ENCODE measurements at regions not wholly inside any gene's neighbourhood (a gene's known extent, or its start where the extent isn't known, plus 50 kb on each side); places are given as distances from the start of the nearest gene placed in this dataset.
"Not testable (repeated sequence)": the region's sequence is repeated elsewhere in the genome, so short reads cannot be mapped to it uniquely, and the experiment has no call there.

GRCh38 chr10:124324856-124325632 lies 93.7 kb downstream of the OAT start:
- DNase-seq (ENCODE audit: low read depth in 4 of 4, low spot score in 2 of 4): no peak

GRCh38 chr10:124324451-124324850 lies 94.3 kb downstream of the OAT start:
- DNase-seq (ENCODE audit: low read depth in 4 of 4, low spot score in 2 of 4): no peak

GRCh38 chr10:124323806-124324205 lies 94.9 kb downstream of the OAT start:
- no peak for DNase-seq (ENCODE audit: low read depth in 4 of 4, low spot score in 2 of 4)

GRCh38 chr10:124323111-124323725 lies 95.5 kb downstream of the OAT start:
- DNase-seq (ENCODE audit: low read depth in 4 of 4, low spot score in 2 of 4): no peak

- no peak for DNase-seq (ENCODE audit: low read depth in 4 of 4, low spot score in 2 of 4)
Observed at GRCh38 chr10:124322191-124322980, 96.3 kb downstream of the OAT start.

GRCh38 chr10:124321433-124322089 lies 97.2 kb downstream of the OAT start:
- no peak for DNase-seq (ENCODE audit: low read depth in 4 of 4, low spot score in 2 of 4)

GRCh38 chr10:124320778-124321432 lies 97.8 kb downstream of the OAT start:
- no peak for DNase-seq (ENCODE audit: low read depth in 4 of 4, low spot score in 2 of 4)

- no peak for DNase-seq (ENCODE audit: low read depth in 4 of 4, low spot score in 2 of 4)
Observed at GRCh38 chr10:124319926-124320391, 98.8 kb downstream of the OAT start.

GRCh38 chr10:124319520-124319919 lies 99.2 kb downstream of the OAT start:
- DNase-seq (ENCODE audit: low read depth in 4 of 4, low spot score in 2 of 4): not testable (repeated sequence)

- no peak for DNase-seq (ENCODE audit: low read depth in 4 of 4, low spot score in 2 of 4)
Observed at GRCh38 chr10:124318811-124319210, 99.9 kb downstream of the OAT start.

- no peak for DNase-seq (ENCODE audit: low read depth in 4 of 4, low spot score in 2 of 4)
Observed at GRCh38 chr10:124318076-124318475, 100.6 kb downstream of the OAT start.

- no peak for DNase-seq (ENCODE audit: low read depth in 4 of 4, low spot score in 2 of 4)
Observed at GRCh38 chr10:124316326-124316725, 102.4 kb downstream of the OAT start.

GRCh38 chr10:124315591-124316270 lies 103.0 kb downstream of the OAT start:
- DNase-seq (ENCODE audit: low read depth in 4 of 4, low spot score in 2 of 4): no peak

GRCh38 chr10:124313374-124313773 lies 105.3 kb downstream of the OAT start:
- DNase-seq (ENCODE audit: low read depth in 4 of 4, low spot score in 2 of 4): no peak

- DNase-seq (ENCODE audit: low read depth in 4 of 4, low spot score in 2 of 4): no peak
Observed at GRCh38 chr10:124308811-124309210, 109.9 kb downstream of the OAT start.

- no peak for DNase-seq (ENCODE audit: low read depth in 4 of 4, low spot score in 2 of 4)
Observed at GRCh38 chr10:124308056-124308645, 110.6 kb downstream of the OAT start.

- DNase-seq (ENCODE audit: low read depth in 4 of 4, low spot score in 2 of 4): peak in 1 of 4 donors; percentile 21
Observed at GRCh38 chr10:124307591-124307990, 111.1 kb downstream of the OAT start.

- no peak for DNase-seq (ENCODE audit: low read depth in 4 of 4, low spot score in 2 of 4)
Observed at GRCh38 chr10:124306922-124307371, 111.8 kb downstream of the OAT start.

- DNase-seq (ENCODE audit: low read depth in 4 of 4, low spot score in 2 of 4): no peak
Observed at GRCh38 chr10:124306520-124306919, 112.2 kb downstream of the OAT start.
